Heart left ventricle (tissue), 13 donors: ENCODE measurements at regions not wholly inside any gene's neighbourhood (a gene's known extent, or its start where the extent isn't known, plus 50 kb on each side); places are given as distances from the start of the nearest gene placed in this dataset.

Source experiments
- CTCF ChIP-seq, 12 donors: fragments of 200-600 bp; sonication (generic) in 4 of 12; IDR thresholded peaks; one replicate each; pipeline versions ENCODE4 v1.5.0 to v1.8.0; 2018 to 2022; ENCODE audit warnings: antibody characterized with exemption in 12 of 12, mild to moderate bottlenecking in 5 of 12
- POLR2A ChIP-seq, 2 donors: fragments of 450-650 bp; IDR thresholded peaks; one replicate each; pipeline ENCODE4 v1.6.1; 2017; ENCODE audit warnings: antibody characterized with exemption in 2 of 2, mild to moderate bottlenecking in 2 of 2, moderate library complexity in 2 of 2
- donor health status: ischemic (EF 13 %, LVEDD 7.1; RV severe dilation, severe dysfunction).
- donor health status: DM: no; HTN: yes; CAD: no.
- donor health status: DM: no; HTN: no; CAD: no.
- donor health status: ischemic (EF 25% LVEDD 6.9; RV normal size, moderate dysfunction).
- donor health status: ischemic (EF 25% LVEDD 5.7; RV mildly dilated, moderate dysfunction).
- donor health status: ischemic (EF 35%, LVEDD 5.7; RV mildly dilated, moderate dysfunction).
- donor health status: nonischemic (EF 11% LVEDD 7.7; RV severe dilation, severe dysfunction).
- donor health status: DM: yes; HTN: yes; CAD: no.
- donor health status: PGD.
- donor health status: ischemic (EF 29% LVEDD 5.4; RV normal size, mild dysfunction).
- donor health status: nonischemic (EF 23%, LVEDD 6.1; RV moderate dilation, normal function).

- TF ChIP-seq CTCF (IDR thresholded peaks at IDR 0.05) (no peak), POLR2A (IDR thresholded peaks at IDR 0.05) (no peak)
Measured at GRCh38 chrX:46039526-46039925, 505.7 kb downstream of the ZNF674 start.
